Mesendoderm (in vitro differentiated cells): ENCODE measurements at regions not wholly inside any gene's neighbourhood (a gene's known extent, or its start where the extent isn't known, plus 50 kb on each side); places are given as distances from the start of the nearest gene placed in this dataset.
A peak's percentile ranks its signal among the peaks of the same experiment; 100 is the strongest.

Source experiments
- DNase-seq: peaks from one replicate; pipeline ENCODE4 v3.0.0; 2013
- H2AK5ac ChIP-seq: 2 replicates; pipeline ENCODE4 v1.6.1; 2013; ENCODE audit warnings: low read length, inconsistent platforms
- H2BK120ac ChIP-seq: 2 replicates; pipeline ENCODE4 v1.6.1; 2013; ENCODE audit warnings: low read depth, mild to moderate bottlenecking, low read length, moderate library complexity, mixed read lengths
- H2BK15ac ChIP-seq: replicated peaks from 2 replicates; pipeline ENCODE4 v1.6.1; 2013; ENCODE audit warnings: low read depth, mild to moderate bottlenecking, moderate library complexity
- H2BK5ac ChIP-seq: 2 replicates; pipeline ENCODE4 v1.6.1; 2013; ENCODE audit warnings: low read length, inconsistent platforms
- H3K18ac ChIP-seq: 2 replicates; pipeline ENCODE4 v1.6.1; 2013; ENCODE audit warnings: mild to moderate bottlenecking, low read length, mixed read lengths
- H3K23ac ChIP-seq: one replicate; pipeline ENCODE4 v1.6.1; 2013; ENCODE audit warnings: low read length
- H3K27ac ChIP-seq: 2 replicates; pipeline ENCODE4 v1.5.1; 2013; ENCODE audit warnings: low read depth, mild to moderate bottlenecking, inconsistent platforms, low read length, moderate library complexity
- H3K27me3 ChIP-seq: 2 replicates; pipeline ENCODE4 v1.6.1; 2013; ENCODE audit warnings: low read length, control low read depth, mild to moderate bottlenecking, inconsistent platforms; ENCODE audit not compliant: insufficient read depth, poor library complexity
- H3K36me3 ChIP-seq: 2 replicates; pipeline ENCODE4 v1.6.1; 2013; ENCODE audit warnings: low read length, inconsistent platforms; ENCODE audit not compliant: control insufficient read depth, insufficient read depth
- H3K4ac ChIP-seq: one replicate; pipeline ENCODE4 v1.6.1; 2013; ENCODE audit warnings: low read depth, mild to moderate bottlenecking, low read length, moderate library complexity
- H3K4me1 ChIP-seq: 2 replicates; pipeline ENCODE4 v1.6.1; 2013; ENCODE audit warnings: low read depth, low read length, inconsistent platforms; ENCODE audit not compliant: control insufficient read depth
- H3K4me2 ChIP-seq: 2 replicates; pipeline ENCODE4 v1.6.1; 2013; ENCODE audit warnings: low read length
- H3K4me3 ChIP-seq: 2 replicates; pipeline ENCODE4 v1.5.1; 2013; ENCODE audit warnings: mild to moderate bottlenecking, low read length
- H3K56ac ChIP-seq: one replicate; pipeline ENCODE4 v1.6.1; 2013; ENCODE audit warnings: low read length
- H3K79me1 ChIP-seq: 2 replicates; pipeline ENCODE4 v1.6.1; 2013; ENCODE audit warnings: low read length, inconsistent platforms
- H3K79me2 ChIP-seq: 2 replicates; pipeline ENCODE4 v1.6.1; 2013; ENCODE audit warnings: mild to moderate bottlenecking, low read length; ENCODE audit not compliant: control insufficient read depth, insufficient read depth
- H3K9ac ChIP-seq: 2 replicates; pipeline ENCODE4 v1.6.1; 2013; ENCODE audit warnings: low read length, inconsistent platforms
- H4K5ac ChIP-seq: one replicate; pipeline ENCODE4 v1.6.1; 2013; ENCODE audit warnings: low read length
- H4K8ac ChIP-seq: one replicate; pipeline ENCODE4 v1.6.1; 2013; ENCODE audit warnings: low read depth, mild to moderate bottlenecking, control low read depth, low read length, moderate library complexity
- WGBS: extraction: QIAGEN DNeasy Blood & Tissue Kit; methylation state at CpG from one replicate; pipeline ENCODE4 v1.1.7; 2013; ENCODE audit warnings: low lambda C conversion rate, missing lambda C conversion rate; ENCODE audit not compliant: insufficient coverage; ENCODE audit errors: extremely low coverage; 5-methylcytosine and 5-hydroxymethylcytosine counted together

- Histone ChIP-seq H2BK5ac (no peak overlapping the region), H3K27me3 (no peaks in the 10 kb centered on the region), H2BK15ac (no peak overlapping the region), H3K4me3 (no peak overlapping the region), H3K4ac (no peak overlapping the region), H3K23ac (no peak overlapping the region), H3K36me3 (no peaks in the 10 kb centered on the region), H4K5ac (no peak overlapping the region), H3K79me1 (no peaks in the 10 kb centered on the region), H3K27ac (no peak overlapping the region), H3K4me1 (no peaks in the 10 kb centered on the region), H2BK120ac (no peak overlapping the region), H3K56ac (no peak overlapping the region), H4K8ac (no peak overlapping the region), H3K9ac (no peak overlapping the region), H3K4me2 (no peak overlapping the region), H3K79me2 (no peaks in the 10 kb centered on the region), H2AK5ac (no peak overlapping the region), H3K18ac (no peak overlapping the region)
- no peak for DNase-seq
- no CpG with 5 or more reads among the region's 4 CpGs for WGBS
Observed at GRCh38 chr6:113406048-113406695, 451.0 kb upstream of the MARCKS start.

DNA sequence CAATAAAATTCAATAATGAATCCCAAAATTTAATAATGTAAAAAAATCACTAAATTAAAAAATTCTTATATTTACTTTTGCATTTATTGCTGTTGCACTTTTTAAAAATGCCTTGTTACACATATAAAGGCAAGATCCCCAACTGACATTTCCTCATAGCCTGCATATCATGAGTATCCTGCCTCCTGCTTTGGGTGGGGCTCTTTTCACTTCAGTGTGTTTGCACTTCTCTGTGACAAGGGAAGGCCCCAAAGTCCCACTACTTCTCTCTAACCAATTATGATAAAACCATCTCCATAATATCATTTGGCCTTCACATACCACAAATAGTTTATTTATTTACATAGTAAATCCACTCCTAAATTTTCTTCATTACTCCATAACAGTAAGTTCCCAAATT is 446.1 kb upstream of the MARCKS start:
- Histone ChIP-seq H4K8ac (no peak overlapping the region), H2BK120ac (no peak overlapping the region), H3K4me3 (no peak overlapping the region), H2BK5ac (no peak overlapping the region), H3K4me2 (no peak overlapping the region), H3K79me1 (no peaks in the 10 kb centered on the region), H2BK15ac (no peak overlapping the region), H3K9ac (no peak overlapping the region), H3K23ac (no peak overlapping the region), H3K79me2 (no peaks in the 10 kb centered on the region), H3K18ac (no peak overlapping the region), H3K4me1 (no peaks in the 10 kb centered on the region), H2AK5ac (no peak overlapping the region), H3K56ac (no peak overlapping the region), H3K36me3 (no peaks in the 10 kb centered on the region), H4K5ac (no peak overlapping the region), H3K4ac (no peak overlapping the region), H3K27ac (no peak overlapping the region), H3K27me3 (no peaks in the 10 kb centered on the region)
- DNase-seq, result no peak

GRCh38 chr6:113412589-113413357 is 444.4 kb upstream of the MARCKS start:
- no peaks in the 10 kb centered on the region for H3K4me1 ChIP-seq
- no peak overlapping the region for H3K23ac ChIP-seq
- no peak overlapping the region for H2BK5ac ChIP-seq
- no peak overlapping the region for H3K18ac ChIP-seq
- H3K4ac ChIP-seq, result no peak overlapping the region
- H4K8ac ChIP-seq, result no peak overlapping the region
- H2BK15ac ChIP-seq, result no peak overlapping the region
- H3K27ac ChIP-seq, result no peak overlapping the region
- H3K4me2 ChIP-seq, result no peak overlapping the region
- no peak overlapping the region for H2AK5ac ChIP-seq
- H4K5ac ChIP-seq, result no peak overlapping the region
- H3K79me2 ChIP-seq, result no peaks in the 10 kb centered on the region
- WGBS, result no CpG with 5 or more reads among the region's 1 CpG
- no peaks in the 10 kb centered on the region for H3K79me1 ChIP-seq
- no peak overlapping the region for H3K56ac ChIP-seq
- no peaks in the 10 kb centered on the region for H3K36me3 ChIP-seq
- no peak overlapping the region for H3K9ac ChIP-seq
- no peak overlapping the region for H2BK120ac ChIP-seq
- H3K27me3 ChIP-seq, result no peaks in the 10 kb centered on the region
- peak; percentile 29 for DNase-seq
- no peak overlapping the region for H3K4me3 ChIP-seq

DNA sequence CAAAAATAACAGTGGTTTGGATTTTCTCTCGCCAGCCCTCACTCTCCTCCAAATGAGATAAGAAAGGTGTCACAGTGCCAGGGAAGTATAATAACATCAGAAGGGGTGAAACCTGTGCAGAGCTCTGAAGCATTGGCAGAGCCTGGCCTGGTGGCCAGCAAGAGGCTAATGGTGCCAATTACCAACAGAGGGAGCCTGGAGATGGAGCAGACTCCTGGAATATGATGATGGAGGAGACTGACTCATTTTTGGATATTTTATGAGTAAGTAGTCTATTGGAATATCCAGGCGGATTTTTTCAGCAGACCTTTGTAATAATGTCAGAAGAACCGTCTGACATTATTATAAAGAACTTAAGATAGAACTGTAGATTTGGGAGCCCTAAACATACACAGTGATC is 442.6 kb upstream of the MARCKS start:
- no peaks in the 10 kb centered on the region for H3K79me2 ChIP-seq
- no peak overlapping the region for H2BK15ac ChIP-seq
- H4K8ac ChIP-seq, result no peak overlapping the region
- no peaks in the 10 kb centered on the region for H3K4me1 ChIP-seq
- no peak overlapping the region for H3K4ac ChIP-seq
- H3K9ac ChIP-seq, result no peak overlapping the region
- no peak overlapping the region for H2BK5ac ChIP-seq
- H4K5ac ChIP-seq, result no peak overlapping the region
- no peak overlapping the region for H2AK5ac ChIP-seq
- H3K27ac ChIP-seq, result no peak overlapping the region
- no peak overlapping the region for H2BK120ac ChIP-seq
- WGBS, result no CpG with 5 or more reads among the region's 3 CpGs
- no peak overlapping the region for H3K56ac ChIP-seq
- DNase-seq, result no peak
- no peaks in the 10 kb centered on the region for H3K79me1 ChIP-seq
- no peak overlapping the region for H3K23ac ChIP-seq
- no peaks in the 10 kb centered on the region for H3K36me3 ChIP-seq
- H3K18ac ChIP-seq, result no peak overlapping the region
- H3K4me3 ChIP-seq, result no peak overlapping the region
- H3K4me2 ChIP-seq, result no peak overlapping the region
- H3K27me3 ChIP-seq, result no peaks in the 10 kb centered on the region

- H3K4me3 ChIP-seq, result no peak overlapping the region
- no peak overlapping the region for H3K27ac ChIP-seq
- H2BK120ac ChIP-seq, result no peak overlapping the region
- no peak overlapping the region for H2BK15ac ChIP-seq
- H3K4me1 ChIP-seq, result no peaks in the 10 kb centered on the region
- no peak overlapping the region for H3K4me2 ChIP-seq
- no peak overlapping the region for H2BK5ac ChIP-seq
- H3K23ac ChIP-seq, result no peak overlapping the region
- H3K9ac ChIP-seq, result no peak overlapping the region
- no peaks in the 10 kb centered on the region for H3K36me3 ChIP-seq
- no peak overlapping the region for H3K18ac ChIP-seq
- no peaks in the 10 kb centered on the region for H3K79me1 ChIP-seq
- no peak for DNase-seq
- H3K27me3 ChIP-seq, result no peaks in the 10 kb centered on the region
- no peak overlapping the region for H4K5ac ChIP-seq
- no peak overlapping the region for H2AK5ac ChIP-seq
- WGBS, result no CpG with 5 or more reads among the region's 1 CpG
- H3K79me2 ChIP-seq, result no peaks in the 10 kb centered on the region
- H3K56ac ChIP-seq, result no peak overlapping the region
- H4K8ac ChIP-seq, result no peak overlapping the region
- H3K4ac ChIP-seq, result no peak overlapping the region
Observed at GRCh38 chr6:113416170-113416569, 441.0 kb upstream of the MARCKS start.

DNA sequence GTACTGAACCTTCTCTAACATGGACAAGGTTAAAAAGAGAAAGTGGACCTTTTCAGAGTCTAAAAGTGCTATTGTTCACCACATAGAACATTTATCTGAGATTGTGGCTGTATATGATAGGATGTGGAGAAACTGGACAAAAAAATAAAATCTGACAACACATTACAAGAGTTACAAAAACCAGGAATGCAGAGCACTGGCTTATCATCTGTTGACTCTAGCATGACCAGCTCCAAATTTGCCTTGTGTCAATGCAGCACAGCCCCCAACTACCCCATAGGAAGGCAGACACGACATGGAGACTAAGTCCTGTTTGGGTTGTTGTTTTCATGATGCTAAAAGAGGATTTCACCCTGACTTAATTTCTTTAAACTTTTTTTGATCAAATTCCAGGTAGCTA is 436.9 kb upstream of the MARCKS start:
- DNase-seq, result no peak
- WGBS, result no CpG with 5 or more reads among the region's 1 CpG
- Histone ChIP-seq H3K4ac (no peak overlapping the region), H3K4me2 (no peak overlapping the region), H3K4me3 (no peak overlapping the region), H3K4me1 (no peaks in the 10 kb centered on the region), H2BK120ac (no peak overlapping the region), H2BK15ac (no peak overlapping the region), H3K79me1 (no peaks in the 10 kb centered on the region), H3K27me3 (no peaks in the 10 kb centered on the region), H3K27ac (no peak overlapping the region), H2BK5ac (no peak overlapping the region), H2AK5ac (no peak overlapping the region), H3K18ac (no peak overlapping the region), H3K36me3 (no peaks in the 10 kb centered on the region), H3K56ac (no peak overlapping the region), H4K5ac (no peak overlapping the region), H4K8ac (no peak overlapping the region), H3K9ac (no peak overlapping the region), H3K79me2 (no peaks in the 10 kb centered on the region), H3K23ac (no peak overlapping the region)
